IMR-90 (cell line): ENCODE measurements at regions not wholly inside any gene's neighbourhood (a gene's known extent, or its start where the extent isn't known, plus 50 kb on each side); places are given as distances from the start of the nearest gene placed in this dataset.

Experiments
- ATAC-seq: fragments of 200-7000 bp; cut with Tn5 transposase; 2 replicates; pipeline ENCODE4 v1.9.1; 2020; ENCODE audit warnings: low read depth, mild to moderate bottlenecking, moderate library complexity
- BruUV-seq: library from RNA; stranded (reverse); fragments of 400-500 nt; replicated peaks from 2 replicates; lab custom pipeline; 2021; lab: Mats Ljungman, UMichigan
- CTCF ChIA-PET: fragments of 300-600 bp; formaldehyde crosslinking; extraction: SDS; loops from one replicate; lab custom pipeline; 2021; ENCODE audit warnings: antibody characterized with exemption; lab: Yijun Ruan, JAX
- POLR2A ChIA-PET: fragments of 300-600 bp; sonication (Branson Sonifier 250); formaldehyde crosslinking; loops from one replicate; lab custom pipeline; 2022; ENCODE audit warnings: antibody characterized with exemption; ENCODE audit not compliant: unreplicated experiment; lab: Charles Lee
- DNase-seq: peaks from one replicate; pipeline ENCODE4 v3.0.0; 2013
- H2AFZ ChIP-seq: replicated peaks from 2 replicates; pipeline ENCODE3; 2013; ENCODE audit warnings: low read length, mild to moderate bottlenecking; ENCODE audit not compliant: poor library complexity
- H2AK5ac ChIP-seq: 2 replicates; pipeline ENCODE4 v1.6.1; 2013; ENCODE audit warnings: low read depth, low read length, inconsistent platforms
- H2AK9ac ChIP-seq: replicated peaks from 2 replicates; pipeline ENCODE3; 2013; ENCODE audit warnings: mild to moderate bottlenecking, low read depth, low read length, moderate library complexity; ENCODE audit not compliant: poor library complexity
- H2BK120ac ChIP-seq: 2 replicates; pipeline ENCODE4 v1.6.1; 2013; ENCODE audit warnings: low read depth, low read length, inconsistent platforms
- H2BK15ac ChIP-seq: 3 replicates; pipeline ENCODE4 v1.6.1; 2013; ENCODE audit warnings: low read depth, low read length, inconsistent platforms
- H2BK20ac ChIP-seq: 2 replicates; pipeline ENCODE4 v1.6.1; 2013; ENCODE audit warnings: low read depth, mild to moderate bottlenecking, inconsistent platforms, low read length, moderate library complexity
- H2BK5ac ChIP-seq: 2 replicates; pipeline ENCODE4 v1.6.1; 2013; ENCODE audit warnings: mild to moderate bottlenecking, low read depth, low read length, inconsistent platforms; ENCODE audit not compliant: poor library complexity, severe bottlenecking
- H3K14ac ChIP-seq: replicated peaks from 2 replicates; pipeline ENCODE4 v1.6.1; 2013; ENCODE audit warnings: low read depth, low read length, inconsistent platforms
- H3K18ac ChIP-seq: 2 replicates; pipeline ENCODE4 v1.6.1; 2013; ENCODE audit warnings: low read depth, low read length, control low read depth
- H3K23ac ChIP-seq: 2 replicates; pipeline ENCODE4 v1.6.1; 2013; ENCODE audit warnings: low read depth, low read length, inconsistent platforms
- H3K27ac ChIP-seq: 2 replicates; pipeline ENCODE4 v1.5.1; 2013; ENCODE audit warnings: mild to moderate bottlenecking, control low read depth, low read length; ENCODE audit not compliant: insufficient read depth
- H3K27me3 ChIP-seq: 2 replicates; pipeline ENCODE4 v1.6.1; 2013; ENCODE audit warnings: low read length; ENCODE audit not compliant: control insufficient read depth, insufficient read depth
- H3K36me3 ChIP-seq: 2 replicates; pipeline ENCODE4 v1.6.1; 2013; ENCODE audit warnings: low read length, mixed read lengths; ENCODE audit not compliant: control insufficient read depth, insufficient read depth
- H3K4ac ChIP-seq: 2 replicates; pipeline ENCODE4 v1.6.1; 2013; ENCODE audit warnings: low read depth, low read length, inconsistent platforms
- H3K4me1 ChIP-seq: 2 replicates; pipeline ENCODE4 v1.6.1; 2013; ENCODE audit warnings: low read length, mixed read lengths; ENCODE audit not compliant: control insufficient read depth, insufficient read depth
- H3K4me2 ChIP-seq: 2 replicates; pipeline ENCODE4 v1.6.1; 2013; ENCODE audit warnings: low read depth, mild to moderate bottlenecking, control low read depth, low read length, moderate library complexity
- H3K4me3 ChIP-seq: 2 replicates; pipeline ENCODE4 v1.5.1; 2013; ENCODE audit warnings: low read depth, mild to moderate bottlenecking, control low read depth, low read length, moderate library complexity; ENCODE audit not compliant: insufficient read depth
- H3K56ac ChIP-seq: 2 replicates; pipeline ENCODE4 v1.6.1; 2013; ENCODE audit warnings: low read length, inconsistent platforms; ENCODE audit not compliant: insufficient read depth; ENCODE audit errors: extremely low read depth
- H3K79me1 ChIP-seq, 2 experiments: 2 replicates each; pipeline ENCODE4 v1.6.1; 2013; ENCODE audit warnings: low read length in 2 of 2, inconsistent platforms in 1 of 2, low read depth in 1 of 2
- H3K9ac ChIP-seq: 2 replicates; pipeline ENCODE4 v1.6.1; 2013; ENCODE audit warnings: low read depth, low read length, control low read depth
- H3K9me1 ChIP-seq: 2 replicates; pipeline ENCODE4 v1.6.1; 2013; ENCODE audit warnings: low read length, inconsistent platforms; ENCODE audit not compliant: insufficient read depth
- H3K9me3 ChIP-seq: 2 replicates; pipeline ENCODE4 v1.6.1; 2013; ENCODE audit warnings: low read length; ENCODE audit not compliant: control insufficient read depth, insufficient read depth
- H4K20me1 ChIP-seq: 2 replicates; pipeline ENCODE4 v1.6.1; 2013; ENCODE audit warnings: low read length, inconsistent platforms; ENCODE audit not compliant: insufficient read depth
- H4K5ac ChIP-seq: 2 replicates; pipeline ENCODE4 v1.6.1; 2013; ENCODE audit warnings: mild to moderate bottlenecking, low read depth, low read length, control low read depth
- H4K8ac ChIP-seq, 2 experiments: 2 replicates each; pipeline ENCODE4 v1.6.1; 2013; ENCODE audit warnings: low read depth in 2 of 2, low read length in 2 of 2, control low read depth in 1 of 2, inconsistent platforms in 1 of 2
- H4K91ac ChIP-seq: 2 replicates; pipeline ENCODE4 v1.6.1; 2013; ENCODE audit warnings: low read depth, low read length, inconsistent platforms; ENCODE audit not compliant: insufficient read depth
- CEBPB ChIP-seq: IDR thresholded peaks from 2 replicates; pipeline ENCODE4 v1.6.1; 2012; ENCODE audit warnings: low read depth, low read length, improper control_type of control experiment
- CHD1 ChIP-seq: IDR thresholded peaks from 2 replicates; pipeline ENCODE4 v1.6.1; 2012; ENCODE audit warnings: low read depth, low read length, improper control_type of control experiment
- CTCF ChIP-seq: conservative IDR thresholded peaks from 2 replicates; pipeline ENCODE4 v1.5.1; 2012; ENCODE audit warnings: mild to moderate bottlenecking, low read depth, low read length, improper control_type of control experiment
- ELK1 ChIP-seq: fragments of 150-350 bp; IDR thresholded peaks from 2 replicates; pipeline ENCODE4 v1.6.1; 2016; ENCODE audit warnings: low read depth, mild to moderate bottlenecking, low read length, moderate library complexity, borderline replicate concordance
- FOS ChIP-seq: fragments of 150-350 bp; IDR thresholded peaks from 2 replicates; pipeline ENCODE4 v1.6.1; 2016; ENCODE audit warnings: low read depth, low read length
- MXI1 ChIP-seq: IDR thresholded peaks from 2 replicates; pipeline ENCODE4 v1.6.1; 2012; ENCODE audit warnings: low read depth, mild to moderate bottlenecking, low read length, moderate library complexity, borderline replicate concordance
- NFE2L2 ChIP-seq: fragments of 150-350 bp; IDR thresholded peaks from 2 replicates; pipeline ENCODE4 v1.6.1; 2016; ENCODE audit warnings: low read depth, mild to moderate bottlenecking, low read length
- RFX5 ChIP-seq: IDR thresholded peaks from 2 replicates; pipeline ENCODE4 v1.8.0; 2012; ENCODE audit warnings: low read depth, mild to moderate bottlenecking, low read length, moderate library complexity
- SMC3 ChIP-seq: fragments of 150-350 bp; IDR thresholded peaks from 2 replicates; pipeline ENCODE4 v1.6.1; 2016; ENCODE audit warnings: low read depth, mild to moderate bottlenecking, antibody characterized with exemption, low read length, moderate library complexity
- USF2 ChIP-seq: fragments of 150-350 bp; IDR thresholded peaks from 2 replicates; pipeline ENCODE4 v1.6.1; 2017; ENCODE audit warnings: mild to moderate bottlenecking, antibody characterized with exemption, low read length, low read depth
- WGBS, 2 experiments: methylation state at CpG; one replicate each; pipeline versions ENCODE4 v1.1.5 to v1.1.7; 2013; ENCODE audit warnings: missing lambda C conversion rate in 2 of 2; ENCODE audit not compliant: insufficient read length in 1 of 2; ENCODE audit errors: extremely low coverage in 2 of 2; 5-methylcytosine and 5-hydroxymethylcytosine counted together
- dilution Hi-C: fragments of 300-500 bp; cut with HindIII; formaldehyde crosslinking; loops from one replicate; pipeline ENCODE4 v1.14.3; 2018; ENCODE audit warnings: low sequenced_read_pairs; ENCODE audit not compliant: unreplicated experiment
- in situ Hi-C: fragments of 300-500 bp; cut with MboI; formaldehyde crosslinking; loops from 3 replicates; pipeline ENCODE4 v1.14.3; 2019; ENCODE audit warnings: low sequenced_read_pairs, inconsistent platforms, mixed read lengths
- intact Hi-C: fragments of 100-400 bp; cut with micrococcal nuclease; formaldehyde crosslinking; loops from 2 replicates; pipeline ENCODE4 v1.10.0; 2022

GRCh38 chr4:122053186-122053585 lies 98.9 kb upstream of the BLTP1 start:
- H3K14ac ChIP-seq, result no peak overlapping the region
- H2AK5ac ChIP-seq, result no peak overlapping the region; the same call in 1 of the 2 replicates

More at GRCh38 chr4:122053186-122053585, 98.9 kb upstream of the BLTP1 start:
- Histone ChIP-seq H4K8ac (no peak overlapping the region), H2BK20ac (no peak overlapping the region), H3K27me3 (no peaks in the 10 kb centered on the region), H3K27ac (no peak overlapping the region), H3K9me3 (no peaks in the 10 kb centered on the region), H3K4me1 (peaks cover 1% of the 10 kb centered on the region; the same call in 1 of the 2 replicates), H2BK5ac (no peak overlapping the region), H3K4me2 (no peak overlapping the region), H2BK15ac (no peak overlapping the region), H3K36me3 (no peaks in the 10 kb centered on the region), H4K91ac (no peak overlapping the region), H4K5ac (no peak overlapping the region), H3K9ac (no peak overlapping the region), H3K23ac (no peak overlapping the region), H2BK120ac (no peak overlapping the region), H2AK9ac (no peak overlapping the region), H2AFZ (no peak overlapping the region), H4K20me1 (no peaks in the 10 kb centered on the region), H3K4me3 (no peak overlapping the region), H3K56ac (no peak overlapping the region), H3K79me1 (no peaks in the 10 kb centered on the region), H3K4ac (no peak overlapping the region), H3K18ac (no peak overlapping the region), H3K9me1 (no peaks in the 10 kb centered on the region)
- WGBS, 2 experiments, result no CpG with 5 or more reads among the region's 4 CpGs
- intact Hi-C loops (no loop called here), in situ Hi-C loops (no loop called here), dilution Hi-C loops (no loop called here)
- POLR2A ChIA-PET, result no interaction called here
- BruUV-seq, result no TSS peak
- CTCF ChIA-PET, result no interaction called here
- no peak for ATAC-seq
- TF ChIP-seq FOS (no peak), CEBPB (no peak), MXI1 (no peak), CTCF (no peak), NFE2L2 (no peak), ELK1 (no peak), SMC3 (no peak), CHD1 (no peak), USF2 (no peak), RFX5 (no peak)
- DNase-seq, result no peak
